Stimulated activated CD4-positive, alpha-beta T cell treated with anti-CD3 and anti-CD28 coated beads, TNF-alpha, amount 100 ng/mL, for 24 hours (primary cell): ENCODE measurements at regions not wholly inside any gene's neighbourhood (a gene's known extent, or its start where the extent isn't known, plus 50 kb on each side); places are given as distances from the start of the nearest gene placed in this dataset.
"Not testable (repeated sequence)": the region's sequence is repeated elsewhere in the genome, so short reads cannot be mapped to it uniquely, and the experiment has no call there.

Experiments used
- DNase-seq, 3 experiments: peaks; one replicate each; pipeline ENCODE4 v3.0.0-alpha.2; 2020; ENCODE audit warnings: low read depth in 3 of 3

DNA sequence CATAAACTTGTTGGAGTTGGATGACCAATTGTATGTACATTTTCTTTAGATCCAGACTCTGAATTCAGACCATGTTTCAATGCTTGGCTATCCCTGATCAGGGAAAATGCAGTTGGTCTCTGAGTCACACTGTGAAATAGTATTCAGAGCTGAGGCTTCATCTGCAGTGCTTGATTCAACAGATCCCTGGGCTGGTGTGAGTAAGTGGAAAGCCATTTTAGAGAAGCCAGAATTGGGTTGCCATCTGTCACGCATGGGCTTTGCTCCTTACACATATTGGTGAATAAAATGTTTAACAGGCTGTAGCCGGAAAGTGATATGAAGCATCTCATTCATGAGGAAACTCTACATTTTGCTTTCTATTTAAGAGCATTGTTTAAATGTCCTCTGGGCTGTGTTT lies 50.0 kb upstream of the ACYP2 start:
- no peak for DNase-seq

DNA sequence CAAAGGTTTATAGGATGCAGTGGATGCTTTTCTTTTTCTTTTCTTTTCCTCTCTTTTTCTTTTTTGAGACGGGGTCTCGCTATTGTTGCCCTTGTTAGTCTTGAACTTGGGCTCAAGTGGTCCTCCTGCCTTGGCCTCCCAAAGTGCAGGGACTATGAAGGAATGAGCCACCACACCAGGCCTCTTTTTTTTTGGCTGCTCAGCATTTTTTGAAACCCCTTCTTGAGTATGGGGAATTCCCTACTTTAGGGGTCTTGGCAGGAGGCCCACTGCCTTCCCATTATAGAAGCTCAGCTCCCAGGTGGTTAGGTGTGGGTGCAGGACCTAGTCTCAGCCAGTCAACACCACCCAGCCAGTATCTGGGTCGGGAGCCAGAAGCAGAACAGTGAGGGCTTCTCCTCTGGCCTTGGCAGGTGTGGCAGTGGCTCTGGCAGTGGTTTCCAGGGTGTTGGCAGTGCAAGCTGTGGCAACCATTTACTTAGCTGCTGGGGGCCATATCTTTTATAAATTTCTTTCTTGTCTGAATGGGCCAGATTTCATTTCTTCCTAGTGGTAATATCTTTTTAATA lies 51.4 kb upstream of the ACYP2 start:
- no peak for DNase-seq

DNA sequence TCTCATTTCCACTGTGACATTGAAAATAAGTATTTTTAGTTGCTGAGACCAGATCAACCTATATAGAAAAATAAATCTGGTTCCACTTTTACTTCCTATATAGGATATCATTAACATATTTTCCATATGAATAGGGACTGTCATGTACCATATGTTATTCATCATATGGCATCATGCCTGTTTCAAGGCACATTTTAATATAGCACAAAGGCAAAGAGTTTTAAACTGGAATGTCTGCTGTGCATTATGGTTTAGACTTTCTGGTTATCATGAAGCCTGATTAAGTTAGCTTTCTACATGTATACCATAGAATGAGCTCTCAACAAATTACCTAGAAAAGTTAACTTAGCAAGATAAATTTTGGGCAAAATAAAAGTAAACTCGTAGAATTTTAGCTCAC lies 53.0 kb upstream of the ACYP2 start:
- DNase-seq = no peak

DNA sequence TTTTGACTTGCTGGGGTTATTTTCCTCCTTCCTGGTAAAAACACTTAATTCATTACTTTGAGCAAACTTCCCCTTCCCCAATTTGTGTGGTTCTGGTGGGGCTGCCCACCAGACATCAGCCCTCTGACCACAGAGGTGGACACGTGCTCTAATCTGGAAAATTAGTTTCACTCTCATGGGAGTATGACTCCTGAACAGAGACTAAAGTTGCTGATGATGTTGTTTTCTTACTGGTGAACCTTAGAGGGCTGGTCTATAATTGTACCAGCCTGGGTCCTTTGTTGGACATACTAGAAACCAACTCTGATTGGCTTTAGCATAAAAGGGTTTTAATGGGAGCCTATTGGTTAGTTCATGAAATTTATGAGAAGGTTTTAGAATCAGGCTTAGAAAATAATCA lies 54.1 kb upstream of the ACYP2 start:
- no peak for DNase-seq

DNA sequence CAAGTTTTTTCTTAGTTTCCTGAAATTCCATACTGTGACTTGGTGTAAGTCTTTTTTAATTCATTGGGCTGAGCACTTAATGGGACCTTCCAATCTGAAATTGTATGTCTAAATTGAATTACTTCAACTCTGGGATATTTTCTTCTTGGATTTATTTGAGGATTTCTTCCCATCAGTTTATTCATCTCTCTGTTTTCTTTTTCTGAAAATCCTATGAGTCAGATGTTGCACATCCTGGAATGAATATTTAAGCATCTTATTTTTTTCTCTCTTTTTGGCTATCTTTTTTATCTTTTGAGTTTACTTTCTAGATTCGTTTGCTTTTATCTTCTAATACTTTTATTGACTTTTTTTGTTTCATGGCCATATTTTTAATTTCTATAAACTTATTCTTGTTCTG lies 55.4 kb upstream of the ACYP2 start:
- no peak for DNase-seq

DNA sequence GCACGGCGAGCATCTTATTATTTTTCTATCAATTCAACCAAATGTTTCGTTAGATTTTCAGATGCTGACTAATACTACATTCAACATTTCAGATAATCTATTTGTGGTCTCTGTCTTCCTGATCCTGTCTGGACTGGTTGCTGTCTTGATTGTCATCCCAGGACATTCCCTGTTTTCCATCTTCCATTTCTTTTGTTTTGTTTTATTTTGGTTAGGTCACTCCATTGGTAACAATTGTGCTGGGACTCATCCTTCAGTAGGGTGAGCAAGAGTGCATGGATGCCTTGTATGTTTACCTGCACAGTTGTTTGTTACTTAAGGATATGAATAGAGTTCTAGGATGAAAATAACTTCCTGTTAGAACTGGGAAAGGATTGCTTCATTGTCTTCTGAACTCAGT lies 55.9 kb upstream of the ACYP2 start:
- DNase-seq = no peak

DNA sequence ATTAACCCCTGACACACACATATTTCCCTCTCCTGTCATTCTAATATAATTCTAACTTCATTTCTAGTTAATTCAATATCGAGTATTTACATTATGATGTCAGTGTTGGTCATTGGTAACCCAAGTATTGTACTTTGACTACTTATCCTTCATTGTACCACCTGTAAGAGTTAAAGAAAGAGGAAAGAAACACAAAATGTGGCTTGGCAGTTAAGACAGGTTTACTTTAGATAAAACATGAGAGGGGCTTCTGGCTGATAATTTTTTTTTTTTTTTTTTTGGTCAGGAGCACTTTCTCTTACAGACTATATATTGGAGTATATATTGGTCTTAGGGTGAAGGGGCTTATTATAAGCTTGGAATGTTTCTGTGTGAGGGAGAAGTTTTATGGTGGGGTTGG lies 57.0 kb upstream of the ACYP2 start:
- DNase-seq = no peak

DNA sequence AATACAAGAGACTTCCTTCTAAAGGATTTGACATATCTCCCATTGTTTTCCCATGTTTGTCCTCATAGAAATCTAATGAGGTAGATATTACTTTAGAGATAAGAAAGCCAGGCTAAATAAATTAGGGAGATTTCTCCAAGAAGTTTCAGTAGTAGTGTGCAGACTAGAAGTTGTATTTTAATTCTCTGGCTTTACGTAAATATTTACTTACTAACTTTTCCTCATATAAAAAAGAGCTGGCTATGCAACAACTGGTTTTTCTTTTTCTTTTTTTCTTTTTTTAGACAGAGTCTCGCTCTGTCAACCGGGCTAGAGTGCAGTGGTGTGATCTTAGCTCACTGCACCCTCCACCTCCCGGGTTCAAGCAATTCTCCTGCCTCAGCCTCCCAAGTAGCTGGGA lies 60.6 kb upstream of the ACYP2 start:
- no peak for DNase-seq

DNA sequence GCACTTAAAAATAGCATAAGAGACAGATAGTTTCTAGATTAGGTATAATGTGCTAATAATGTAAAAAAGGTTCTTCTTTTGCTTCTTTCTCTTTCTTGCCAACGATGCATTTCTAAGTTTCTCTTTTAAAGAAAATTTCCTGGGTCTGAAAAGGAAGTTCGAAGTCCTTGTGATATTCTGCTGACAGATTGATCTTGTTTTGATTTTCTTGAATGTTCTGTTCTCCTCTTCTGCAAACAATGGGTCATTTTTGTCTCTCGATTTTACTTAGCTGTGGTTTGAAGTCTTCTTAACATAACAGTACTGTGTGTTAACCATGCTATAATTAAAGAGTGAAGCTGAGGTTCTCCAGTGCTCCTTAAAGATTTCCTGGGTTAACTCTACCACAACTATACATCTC lies 61.1 kb upstream of the ACYP2 start:
- no peak for DNase-seq

DNA sequence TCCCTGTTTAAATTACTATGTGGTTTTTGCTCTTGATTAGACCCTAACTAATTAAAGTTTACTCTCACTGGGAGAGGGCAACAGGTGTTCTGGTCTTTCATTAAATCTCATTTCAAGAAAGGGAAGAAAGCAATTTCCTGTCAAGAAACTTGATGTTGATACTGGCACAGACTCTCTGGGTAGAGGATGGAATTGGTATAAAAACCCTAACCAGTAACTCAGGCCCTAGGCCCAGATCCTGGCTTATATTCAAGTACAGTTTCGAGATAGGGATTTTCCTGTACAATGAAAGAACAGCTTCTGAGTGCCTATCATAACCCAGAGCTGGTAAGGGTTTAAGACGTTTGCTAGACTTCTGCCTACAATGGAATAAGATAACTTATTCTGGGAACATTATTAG lies 61.6 kb upstream of the ACYP2 start:
- no peak for DNase-seq

DNA sequence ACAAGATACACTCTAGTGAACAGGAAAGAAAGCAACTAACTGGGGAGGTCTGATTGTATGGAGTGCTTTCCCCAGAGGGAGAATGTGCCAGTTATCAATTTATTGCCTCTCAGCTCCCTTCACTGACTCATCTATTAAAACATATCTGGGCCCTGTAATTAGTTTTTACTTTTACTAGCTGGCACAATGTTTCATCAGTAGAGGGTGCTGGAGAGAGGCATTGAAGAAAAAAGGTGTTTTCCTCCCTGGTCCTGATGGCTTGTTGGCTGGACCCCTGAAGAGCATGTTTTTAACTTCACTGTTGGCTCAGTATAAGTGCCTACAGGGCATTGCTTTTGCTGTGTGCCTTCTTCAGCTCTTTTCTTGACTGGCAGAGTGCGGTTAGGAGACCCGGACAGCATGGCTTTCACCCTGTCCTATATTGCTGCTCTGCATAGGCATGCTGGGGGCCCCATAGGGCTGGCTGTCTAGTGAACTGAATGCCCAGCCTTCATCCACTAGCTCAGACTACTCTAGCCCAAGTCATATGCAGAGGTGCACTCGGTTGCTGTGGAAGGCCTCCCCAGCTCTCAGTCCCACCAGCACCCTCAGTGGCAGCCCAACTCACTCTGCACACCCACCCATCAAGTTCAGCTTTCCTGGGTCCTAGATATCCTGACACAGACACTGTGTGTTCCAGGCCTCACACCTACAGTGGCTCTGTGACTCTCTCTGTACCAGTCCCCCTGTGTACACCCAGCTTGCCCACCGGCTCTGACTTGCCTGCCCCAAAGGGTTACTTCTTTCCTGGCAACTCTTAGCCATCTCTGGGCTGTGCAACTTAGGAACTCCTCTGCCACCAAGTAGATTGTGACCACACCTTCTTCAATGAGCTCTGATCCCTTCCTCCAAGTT lies 62.3 kb upstream of the ACYP2 start:
- DNase-seq = no peak

DNA sequence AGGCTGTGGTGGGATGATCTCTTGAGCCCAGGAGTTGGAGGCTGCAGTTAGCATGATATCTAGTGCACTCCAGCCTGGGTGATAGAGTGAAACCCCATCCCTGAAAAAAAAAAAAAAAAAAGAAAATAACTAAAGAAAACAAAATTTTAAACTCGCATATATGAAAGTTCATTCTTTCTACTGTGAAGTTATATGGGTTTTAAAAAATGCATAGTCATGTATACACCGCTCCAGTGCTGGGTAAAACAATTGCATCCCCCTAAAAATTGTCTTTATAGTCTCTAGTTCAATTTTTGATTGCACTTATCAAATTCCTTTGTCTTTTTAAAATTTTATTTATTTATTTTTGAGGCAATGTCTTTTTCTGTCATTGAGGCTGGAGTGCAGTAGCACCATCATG lies 65.0 kb upstream of the ACYP2 start:
- DNase-seq = no peak

DNA sequence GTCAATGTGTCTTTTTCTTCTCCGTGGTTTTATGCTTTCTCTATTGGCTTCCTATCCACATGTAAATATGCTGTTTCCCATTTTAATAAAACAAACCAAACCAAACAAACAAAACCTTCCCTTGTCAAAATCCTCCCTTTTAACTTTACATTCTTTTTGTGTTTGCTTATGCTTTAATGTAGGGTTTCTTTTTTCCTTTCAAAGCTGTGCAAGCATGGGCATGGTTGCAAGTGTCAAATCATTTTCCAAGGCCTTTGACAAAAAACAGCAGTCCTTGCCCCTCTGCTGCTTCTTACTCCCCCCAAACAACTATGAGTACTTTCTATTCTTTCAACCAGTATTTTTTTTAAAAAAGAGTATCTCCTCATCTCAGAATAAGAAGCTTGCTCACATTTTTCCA lies 66.0 kb upstream of the ACYP2 start:
- no peak for DNase-seq

DNA sequence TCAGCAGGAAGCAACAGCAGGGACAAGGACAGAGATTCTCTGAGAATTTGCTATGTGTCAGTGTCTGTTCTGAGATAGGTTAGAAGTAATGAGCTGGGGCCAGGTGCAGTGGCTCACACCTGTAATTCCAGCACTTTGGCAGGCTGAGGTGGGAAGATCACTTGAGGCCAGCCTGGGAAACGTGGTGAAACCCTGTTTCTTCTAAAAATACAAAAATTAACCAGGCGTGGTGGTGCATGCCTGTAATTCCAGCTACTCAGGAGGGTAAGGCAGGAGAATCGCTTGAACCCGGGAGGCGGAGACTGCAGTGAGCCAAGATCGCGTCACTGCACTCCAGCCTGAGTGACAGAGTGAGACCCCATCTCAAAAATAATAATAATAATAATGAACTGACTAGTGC lies 66.5 kb upstream of the ACYP2 start:
- DNase-seq = not testable (repeated sequence)

DNA sequence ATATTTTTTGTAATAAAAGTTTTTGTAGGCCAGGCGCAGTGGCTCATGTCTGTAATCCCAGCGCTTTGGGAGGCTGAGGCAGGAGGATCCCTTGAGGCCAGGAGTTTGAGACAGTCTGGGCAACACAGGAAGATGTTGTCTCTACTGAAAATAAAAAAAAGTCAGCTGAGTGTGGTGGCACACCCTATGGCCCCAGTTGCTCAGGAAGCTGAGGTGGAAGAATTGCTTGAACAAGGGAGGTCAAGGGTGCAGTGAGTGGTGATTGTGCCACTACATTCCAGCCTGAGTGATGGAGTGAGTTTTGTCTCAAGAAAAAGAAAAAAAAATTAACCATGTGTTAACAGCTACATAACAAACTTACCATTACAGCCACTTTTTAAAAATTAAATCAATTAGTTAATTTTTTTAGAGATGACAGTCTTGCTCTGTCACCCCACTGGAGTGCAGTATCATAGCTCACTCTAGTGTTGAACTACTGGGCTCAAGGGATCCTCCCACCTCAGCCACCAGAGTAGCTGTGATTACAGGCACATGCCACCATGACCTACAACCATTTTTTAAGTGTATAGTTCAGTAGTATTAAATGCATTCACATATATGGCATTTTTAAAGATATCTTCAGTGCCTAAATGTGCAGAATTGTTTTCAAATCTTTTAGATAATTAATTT lies 67.2 kb upstream of the ACYP2 start:
- no peak for DNase-seq

DNA sequence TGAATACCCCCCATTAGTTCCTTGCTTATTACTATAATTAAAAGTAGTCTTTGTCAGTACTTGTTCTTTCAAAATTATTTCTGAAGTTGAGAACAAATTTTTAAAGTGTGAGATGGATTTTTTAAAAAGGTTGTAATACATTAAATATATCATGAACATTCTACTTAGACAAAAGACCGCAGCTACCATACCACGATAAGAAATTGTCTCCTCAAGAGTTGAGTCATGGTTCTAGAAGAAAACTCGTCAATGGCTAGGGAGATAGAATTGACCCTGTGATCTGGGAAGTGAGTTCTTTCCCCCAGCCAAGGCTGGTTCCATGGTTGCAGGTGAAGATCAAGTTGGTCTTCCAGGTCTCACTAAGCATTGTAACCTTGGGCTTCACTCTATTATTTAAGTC lies 67.8 kb upstream of the ACYP2 start:
- DNase-seq = no peak

DNA sequence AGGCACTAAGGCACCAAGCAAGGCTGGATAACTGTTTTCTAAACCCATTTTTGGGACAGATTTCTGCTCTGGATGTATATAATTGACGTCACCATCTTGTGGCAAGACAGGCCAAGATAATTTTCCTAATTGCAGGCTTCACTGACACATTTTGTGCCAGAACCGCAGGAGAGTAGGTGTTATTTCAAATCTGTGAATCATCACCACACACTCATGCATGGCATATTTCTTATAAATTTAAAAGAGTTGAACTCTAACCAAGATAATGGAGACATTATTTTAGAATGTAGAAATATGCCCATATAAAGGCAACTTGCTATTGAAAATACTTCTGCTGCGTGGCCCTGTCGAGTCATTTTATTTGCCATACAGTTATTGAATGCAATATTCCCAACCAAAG lies 68.3 kb upstream of the ACYP2 start:
- no peak for DNase-seq

DNA sequence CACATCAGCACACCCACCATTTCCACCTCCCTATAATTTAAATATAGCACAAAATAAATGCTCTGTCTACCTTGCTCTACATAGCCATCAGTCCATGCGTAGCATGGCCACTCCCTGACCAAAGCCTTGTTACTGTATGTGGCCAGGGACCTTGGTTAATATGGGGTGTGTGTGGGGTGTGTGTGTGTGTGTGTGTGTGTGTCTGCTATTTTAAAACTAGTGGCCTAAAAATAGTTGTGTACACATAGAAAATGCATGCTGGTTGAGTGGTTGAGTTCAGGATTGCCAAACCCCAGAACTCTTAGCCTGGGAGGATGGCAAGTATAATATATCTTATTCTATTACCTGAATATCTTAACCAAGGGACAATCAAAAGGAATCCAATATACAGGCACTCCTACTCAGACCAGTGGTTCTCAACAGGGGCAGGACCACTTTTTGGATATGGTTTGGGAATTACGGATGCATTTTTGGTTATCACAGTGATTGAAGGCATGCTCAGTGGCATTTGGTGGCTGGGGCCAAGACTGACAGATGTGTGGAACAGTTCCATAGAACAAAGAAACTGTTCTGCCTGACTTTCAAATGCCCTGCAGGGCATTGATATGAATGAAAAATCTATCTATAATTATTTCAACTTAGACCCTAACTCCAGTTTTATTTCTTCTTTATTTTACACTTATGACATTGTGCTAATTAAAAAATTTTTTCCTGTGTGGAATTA lies 72.3 kb upstream of the PSME4 start:
- no peak for DNase-seq

DNA sequence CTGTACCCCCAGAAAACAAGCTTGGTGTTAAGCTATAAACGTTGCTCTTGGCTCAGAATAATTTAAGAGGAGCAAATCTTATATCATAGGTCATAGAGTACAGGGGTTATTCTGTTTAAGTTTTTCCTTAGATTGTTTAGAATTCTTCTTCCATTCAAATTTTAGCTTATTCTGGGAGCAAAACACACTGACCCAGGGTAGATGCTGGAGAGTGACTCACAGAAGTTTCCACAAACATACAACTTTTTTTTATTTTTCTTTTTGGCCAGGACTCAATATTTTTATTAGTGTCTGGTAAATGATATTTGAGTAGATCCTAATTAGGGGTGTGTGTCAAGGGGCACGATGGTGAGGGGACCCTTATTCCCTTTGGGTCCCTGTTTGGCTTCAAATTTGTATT lies 71.5 kb upstream of the PSME4 start:
- DNase-seq = no peak

DNA sequence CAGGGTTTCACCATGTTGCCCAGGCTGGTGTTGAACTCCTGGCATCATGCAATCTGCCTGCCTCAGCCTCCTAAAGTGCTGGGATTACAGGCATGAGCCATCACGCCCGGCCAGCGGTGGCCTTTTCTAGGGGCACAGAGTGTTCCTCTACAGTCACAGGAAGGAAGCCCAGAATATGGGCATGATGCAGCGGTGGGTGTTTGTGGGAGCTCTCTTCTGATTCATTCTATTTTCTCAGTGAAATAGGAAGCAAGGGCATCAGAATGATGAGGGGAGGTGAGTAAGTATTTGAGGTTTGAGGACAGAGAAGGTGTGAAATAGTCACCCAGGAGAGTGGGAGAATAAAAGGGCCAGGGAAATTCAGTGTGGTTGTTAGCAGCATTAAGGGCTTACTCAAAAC lies 70.3 kb upstream of the PSME4 start:
- DNase-seq = peak; percentile 22 to 65 (median 35)

DNA sequence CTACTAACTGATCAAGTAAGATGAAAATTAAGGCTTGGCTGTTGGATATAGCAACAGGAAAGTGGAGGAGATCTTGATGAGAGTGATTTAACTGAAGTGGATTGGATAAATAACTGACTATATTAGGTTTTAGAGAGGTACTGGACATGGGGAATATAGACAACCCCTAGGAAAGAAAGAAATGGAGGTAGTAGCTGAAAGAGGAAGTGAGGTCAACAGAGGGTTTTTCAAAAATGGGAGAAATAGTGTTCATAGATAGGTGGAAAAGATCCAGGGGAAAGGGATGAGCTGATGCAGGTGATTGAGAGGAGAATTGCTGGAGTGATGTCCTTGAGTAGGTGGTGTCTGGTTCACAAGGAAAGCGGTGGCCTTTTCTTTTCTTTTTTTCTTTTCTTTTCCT lies 69.9 kb upstream of the PSME4 start:
- DNase-seq = no peak

DNA sequence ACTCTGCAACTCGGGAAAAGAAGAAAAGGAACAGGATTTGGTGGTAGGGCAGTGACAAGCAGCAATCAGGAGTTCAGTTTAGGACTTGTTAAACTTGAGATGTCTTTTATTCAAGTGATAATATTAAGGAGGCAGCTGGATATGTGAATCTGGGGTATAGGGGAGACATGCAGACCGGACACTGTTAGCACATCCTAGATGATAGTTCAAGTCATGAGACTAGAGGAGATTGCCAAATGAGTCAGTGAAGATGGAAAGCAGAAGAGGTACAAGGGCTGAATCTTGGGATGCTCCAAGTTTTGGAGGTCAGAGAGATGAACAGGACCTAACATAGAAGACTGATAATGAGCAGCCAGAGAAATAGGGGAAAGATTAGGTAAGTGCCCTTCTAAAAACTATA lies 69.5 kb upstream of the PSME4 start:
- DNase-seq = no peak

DNA sequence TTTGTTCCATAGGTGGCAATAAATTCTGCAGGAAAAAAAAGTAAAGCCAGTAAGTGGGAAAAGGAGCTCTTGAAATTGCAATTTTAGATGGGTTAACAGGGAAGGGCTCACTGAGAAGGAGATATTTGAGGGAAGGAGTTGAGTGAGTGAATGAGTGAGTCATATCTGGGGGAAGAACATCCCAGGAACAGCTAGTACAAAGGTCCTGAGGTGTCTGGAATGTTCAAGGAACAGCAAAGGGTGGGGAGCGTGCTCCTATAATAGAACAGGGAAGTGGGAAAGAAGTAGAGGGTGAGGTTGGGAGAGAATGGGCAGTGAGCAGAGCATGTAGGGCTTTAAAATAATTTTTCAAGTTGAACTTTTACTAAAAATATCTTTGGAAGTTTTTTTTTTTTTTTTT lies 68.0 kb upstream of the PSME4 start:
- no peak for DNase-seq
